ENCODE measurements at regions not wholly inside any gene's neighbourhood (a gene's known extent, or its start where the extent isn't known, plus 50 kb on each side); places are given as distances from the start of the nearest gene placed in this dataset.
A peak's percentile ranks its signal among the peaks of the same experiment; 100 is the strongest.

- POLR2A ChIA-PET = interaction anchor here (0.5 kb wide), 1 partner anchor 8 kb away, joined by 4 read pairs; no protein-coding TSS in a partner anchor
These were observed 92.6 kb downstream of the ZNF281 start for GRCh38 chr1:200317236-200317635.

GRCh38 chr1:200316148-200316803 is 93.6 kb downstream of the ZNF281 start:
- Histone ChIP-seq H3K27me3 (replicated peaks; ENCODE audit: control insufficient read depth, insufficient read depth, low read length) (no peaks in the 10 kb centered on the region), H3K4me1 (peaks cover 31% of the 10 kb centered on the region), H3K36me3 (ENCODE audit: control insufficient read depth, insufficient read depth, low read length) (no peaks in the 10 kb centered on the region), H3K4me3 (ENCODE audit: low read depth, low read length) (no peak overlapping the region), H3K9me3 (no peaks in the 10 kb centered on the region)
- DNase-seq = no peak
- peaks cover 19% of the 10 kb centered on the region for H3K4me1 Mint-ChIP-seq (ENCODE audit: low read depth, unreplicated experiment)
- no peak overlapping the region for H3K4me3 Mint-ChIP-seq (ENCODE audit: unreplicated experiment)
- BruUV-seq (replicated peaks) = no TSS peak
- no peak overlapping the region for H3K27ac Mint-ChIP-seq (ENCODE audit: unreplicated experiment)
- POLR2A ChIA-PET = no interaction called here
- intact Hi-C loops (cut with micrococcal nuclease; ENCODE audit: unreplicated experiment) = no loop called here
- no peaks in the 10 kb centered on the region for H3K9me3 Mint-ChIP-seq (ENCODE audit: unreplicated experiment)
- H3K27me3 Mint-ChIP-seq (ENCODE audit: insufficient read depth, unreplicated experiment) = no peaks in the 10 kb centered on the region
- CTCF ChIA-PET = interaction anchor here (0.6 kb wide), 1 partner anchor 10 kb away, joined by 3 read pairs; no protein-coding TSS in a partner anchor
- no peaks in the 10 kb centered on the region for H3K36me3 Mint-ChIP-seq (ENCODE audit: insufficient read depth, unreplicated experiment)
- TF ChIP-seq, protein P1, sequence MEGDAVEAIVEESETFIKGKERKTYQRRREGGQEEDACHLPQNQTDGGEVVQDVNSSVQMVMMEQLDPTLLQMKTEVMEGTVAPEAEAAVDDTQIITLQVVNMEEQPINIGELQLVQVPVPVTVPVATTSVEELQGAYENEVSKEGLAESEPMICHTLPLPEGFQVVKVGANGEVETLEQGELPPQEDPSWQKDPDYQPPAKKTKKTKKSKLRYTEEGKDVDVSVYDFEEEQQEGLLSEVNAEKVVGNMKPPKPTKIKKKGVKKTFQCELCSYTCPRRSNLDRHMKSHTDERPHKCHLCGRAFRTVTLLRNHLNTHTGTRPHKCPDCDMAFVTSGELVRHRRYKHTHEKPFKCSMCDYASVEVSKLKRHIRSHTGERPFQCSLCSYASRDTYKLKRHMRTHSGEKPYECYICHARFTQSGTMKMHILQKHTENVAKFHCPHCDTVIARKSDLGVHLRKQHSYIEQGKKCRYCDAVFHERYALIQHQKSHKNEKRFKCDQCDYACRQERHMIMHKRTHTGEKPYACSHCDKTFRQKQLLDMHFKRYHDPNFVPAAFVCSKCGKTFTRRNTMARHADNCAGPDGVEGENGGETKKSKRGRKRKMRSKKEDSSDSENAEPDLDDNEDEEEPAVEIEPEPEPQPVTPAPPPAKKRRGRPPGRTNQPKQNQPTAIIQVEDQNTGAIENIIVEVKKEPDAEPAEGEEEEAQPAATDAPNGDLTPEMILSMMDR (IDR thresholded peaks at IDR 0.05; ENCODE audit: insufficient read depth in 1 of 2, low read depth in 1 of 2, low read length in 1 of 2, severe bottlenecking in 1 of 2, unreplicated experiment in 1 of 2) = no peak

More at GRCh38 chr1:200317236-200317635, 92.6 kb downstream of the ZNF281 start:
- CTCF ChIA-PET = no interaction called here
- no TSS peak for BruUV-seq (replicated peaks)
- Histone ChIP-seq H3K36me3 (ENCODE audit: control insufficient read depth, insufficient read depth, low read length) (no peaks in the 10 kb centered on the region), H3K4me3 (ENCODE audit: low read depth, low read length) (no peak overlapping the region), H3K4me1 (peaks cover 31% of the 10 kb centered on the region), H3K27me3 (replicated peaks; ENCODE audit: control insufficient read depth, insufficient read depth, low read length) (no peaks in the 10 kb centered on the region), H3K9me3 (no peaks in the 10 kb centered on the region)
- no peak overlapping the region for H3K4me3 Mint-ChIP-seq (ENCODE audit: unreplicated experiment)
- H3K4me1 Mint-ChIP-seq (ENCODE audit: low read depth, unreplicated experiment) = peaks cover 19% of the 10 kb centered on the region
- no peak for DNase-seq
- H3K36me3 Mint-ChIP-seq (ENCODE audit: insufficient read depth, unreplicated experiment) = no peaks in the 10 kb centered on the region
- TF ChIP-seq, protein P1 (IDR thresholded peaks at IDR 0.05; ENCODE audit: insufficient read depth in 1 of 2, low read depth in 1 of 2, low read length in 1 of 2, severe bottlenecking in 1 of 2, unreplicated experiment in 1 of 2) = no peak
- no peak overlapping the region for H3K27ac Mint-ChIP-seq (ENCODE audit: unreplicated experiment)
- intact Hi-C loops (cut with micrococcal nuclease; ENCODE audit: unreplicated experiment) = no loop called here
- no peaks in the 10 kb centered on the region for H3K9me3 Mint-ChIP-seq (ENCODE audit: unreplicated experiment)
- no peaks in the 10 kb centered on the region for H3K27me3 Mint-ChIP-seq (ENCODE audit: insufficient read depth, unreplicated experiment)

GRCh38 chr1:200314085-200314750 is 95.6 kb downstream of the ZNF281 start:
- Histone ChIP-seq H3K36me3 (ENCODE audit: control insufficient read depth, insufficient read depth, low read length) (no peaks in the 10 kb centered on the region), H3K4me1 (peaks cover 28% of the 10 kb centered on the region), H3K27me3 (replicated peaks; ENCODE audit: control insufficient read depth, insufficient read depth, low read length) (no peaks in the 10 kb centered on the region), H3K4me3 (ENCODE audit: low read depth, low read length) (no peak overlapping the region), H3K9me3 (no peaks in the 10 kb centered on the region)
- Mint-ChIP-seq H3K27me3 (ENCODE audit: insufficient read depth, unreplicated experiment) (no peaks in the 10 kb centered on the region), H3K4me3 (ENCODE audit: unreplicated experiment) (peak overlapping the region; percentile 52), H3K27ac (ENCODE audit: unreplicated experiment) (peak overlapping the region; percentile 86), H3K4me1 (ENCODE audit: low read depth, unreplicated experiment) (peaks cover 19% of the 10 kb centered on the region), H3K36me3 (ENCODE audit: insufficient read depth, unreplicated experiment) (no peaks in the 10 kb centered on the region), H3K9me3 (ENCODE audit: unreplicated experiment) (no peaks in the 10 kb centered on the region)
- ChIA-PET POLR2A (interaction anchor here (0.8 to 1.0 kb wide), 2 partner anchors 18 to 95 kb away, joined by 3 read pairs; partner anchors contain the start of gene ZNF281), CTCF (interaction anchor here (1.4 kb wide), 1 partner anchor 57 kb away, joined by 4 read pairs; no protein-coding TSS in a partner anchor)
- TF ChIP-seq, protein P1 (IDR thresholded peaks at IDR 0.05; ENCODE audit: insufficient read depth in 1 of 2, low read depth in 1 of 2, low read length in 1 of 2, severe bottlenecking in 1 of 2, unreplicated experiment in 1 of 2) = no peak
- TSS peak; percentile 82 for BruUV-seq (replicated peaks)
- peak; percentile 50 to 59 for DNase-seq
- intact Hi-C loops (cut with micrococcal nuclease; ENCODE audit: unreplicated experiment) = loop anchor here (1.0 kb wide), 4 partner anchors 18 to 96 kb away; partner anchors contain the start of gene ZNF281
